ENCODE measurements at regions not wholly inside any gene's neighbourhood (a gene's known extent, or its start where the extent isn't known, plus 50 kb on each side); places are given as distances from the start of the nearest gene placed in this dataset.

- Histone ChIP-seq H3K23me2 (ENCODE audit: low read depth, low read length) (no peaks in the 10 kb centered on the region), H3K9ac (replicated peaks in 1 of 4; ENCODE audit: extremely low read depth in 1 of 4, low read depth in 3 of 4, low read length in 3 of 4) (no peak overlapping the region), H2BK15ac (ENCODE audit: low read length) (no peak overlapping the region), H3K79me1 (ENCODE audit: low read depth, low read length) (no peaks in the 10 kb centered on the region), H3K23ac (ENCODE audit: insufficient read length) (no peak overlapping the region), H3K79me2 (ENCODE audit: control insufficient read depth in 1 of 2, insufficient read depth in 2 of 2, low read length in 2 of 2) (no peaks in the 10 kb centered on the region), H3K18ac (ENCODE audit: extremely low read depth, low read length) (no peak overlapping the region), H2BK20ac (ENCODE audit: low read length) (no peak overlapping the region), H3K27ac (ENCODE audit: low read depth, low read length) (no peak overlapping the region), H4K8ac (ENCODE audit: extremely low read depth, insufficient read depth, low read length) (no peak overlapping the region), H3K4me1 (replicated peaks in 1 of 4; ENCODE audit: control insufficient read depth in 3 of 4, insufficient read depth in 4 of 4, low read length in 3 of 4) (peaks cover 0 to 5% (median under 1%) of the 10 kb centered on the region in 4 experiments; a peak in 2 of 7 replicates), H3K14ac (ENCODE audit: insufficient read length) (no peak overlapping the region), H3K36me3 (ENCODE audit: control insufficient read depth in 2 of 4, insufficient read depth in 4 of 4, low read length in 3 of 4) (no peaks in the 10 kb centered on the region), H2AK5ac (ENCODE audit: low read depth, low read length) (no peak overlapping the region), H3K4me3 (ENCODE audit: extremely low read depth in 1 of 4, insufficient read depth in 2 of 4, low read depth in 3 of 4, low read length in 4 of 4) (no peak overlapping the region), H4K5ac (ENCODE audit: insufficient read length, low read depth, low read length) (no peak overlapping the region), H2AFZ (ENCODE audit: low read length) (no peak overlapping the region), H4K20me1 (replicated peaks in 1 of 2; ENCODE audit: control insufficient read depth in 1 of 2, insufficient read depth in 2 of 2, low read length in 2 of 2) (no peaks in the 10 kb centered on the region), H2BK120ac (replicated peaks; ENCODE audit: low read depth, low read length) (no peak overlapping the region), H3K27me3 (replicated peaks in 1 of 4; ENCODE audit: control insufficient read depth in 3 of 4, extremely low read depth in 1 of 4, insufficient read depth in 3 of 4, low read length in 3 of 4) (no peaks in the 10 kb centered on the region), H3K4ac (replicated peaks; ENCODE audit: insufficient read length, low read depth, low read length) (no peak overlapping the region), H3K9me3 (ENCODE audit: insufficient read depth in 2 of 2, low read depth in 1 of 2, low read length in 1 of 2) (no peaks in the 10 kb centered on the region; a peak in 1 of 4 replicates), H3K56ac (replicated peaks; ENCODE audit: insufficient read length, low read depth, low read length) (no peak overlapping the region), H3K4me2 (ENCODE audit: insufficient read depth in 1 of 2, low read depth in 2 of 2, low read length in 2 of 2) (no peak overlapping the region), H2BK12ac (ENCODE audit: low read depth, low read length) (no peak overlapping the region), H4K91ac (replicated peaks; ENCODE audit: insufficient read length, low read length) (no peak overlapping the region), H2BK5ac (ENCODE audit: low read depth, low read length) (no peak overlapping the region)
- ChIA-PET CTCF (ENCODE audit: partially characterized antibody) (no interaction called here), POLR2A (ENCODE audit: partially characterized antibody) (no interaction called here)
- TF ChIP-seq BACH1 (IDR thresholded peaks at IDR 0.05; ENCODE audit: low read length), result no peak
- TF ChIP-seq POU5F1 (IDR thresholded peaks at IDR 0.05; ENCODE audit: low read depth, low read length), result no peak
- no peak for TF ChIP-seq TAF7 (optimal IDR thresholded peaks at IDR 0.05; ENCODE audit: borderline replicate concordance, low read depth, low read length)
- TF ChIP-seq SIX5 (IDR thresholded peaks at IDR 0.05; ENCODE audit: low read depth, low read length), result no peak
- no peak for TF ChIP-seq EGR1 (IDR thresholded peaks at IDR 0.05; ENCODE audit: borderline replicate concordance, low read depth, low read length)
- no peak for TF ChIP-seq JUN (IDR thresholded peaks at IDR 0.05; ENCODE audit: low read depth, low read length)
- TF ChIP-seq CBX5 (IDR thresholded peaks at IDR 0.05; ENCODE audit: low read depth, low read length), result no peak
- TF ChIP-seq KDM1A (IDR thresholded peaks at IDR 0.05; ENCODE audit: borderline replicate concordance, low read length), result no peak
- TF ChIP-seq TEAD4 (IDR thresholded peaks at IDR 0.05; ENCODE audit: low read depth, low read length), result no peak
- TF ChIP-seq POLR2AphosphoS5 (IDR thresholded peaks at IDR 0.05; ENCODE audit: low read depth, low read length), result no peak
- TF ChIP-seq RFX5 (IDR thresholded peaks at IDR 0.05; ENCODE audit: borderline replicate concordance, low read depth, low read length), result no peak
- no peak for TF ChIP-seq CEBPB (IDR thresholded peaks at IDR 0.05; ENCODE audit: low read depth, low read length)
- no peak for TF ChIP-seq SUZ12 (IDR thresholded peaks at IDR 0.05; ENCODE audit: low read length)
- TF ChIP-seq YY1 (IDR thresholded peaks at IDR 0.05; ENCODE audit: low read depth, low read length), result no peak
- no peak for TF ChIP-seq PHF8 (conservative IDR thresholded peaks at IDR 0.05; ENCODE audit: low read depth, low read length)
- WGBS, 2 experiments (ENCODE audit: extremely low coverage in 1 of 2, insufficient coverage in 1 of 2, insufficient read length in 1 of 2, insufficient replicate concordance in 2 of 2, low coverage in 1 of 2, low lambda C conversion rate in 2 of 2, missing lambda C conversion rate in 1 of 2), result 77% methylated on average over 4 of the region's 4 CpGs; no CpG with 5 or more reads in 1 of the 2 experiments
- DNase-seq (ENCODE audit: low read depth in 1 of 2, low spot score in 2 of 2), result no peak
- no peak for FAIRE-seq
Measured at GRCh38 chr13:55432814-55433213, 1707.9 kb upstream of the PRR20A start.

Data from H1 (cell line).